Panc1 (cell line): ENCODE measurements at regions not wholly inside any gene's neighbourhood (a gene's known extent, or its start where the extent isn't known, plus 50 kb on each side); places are given as distances from the start of the nearest gene placed in this dataset.
A peak's percentile ranks its signal among the peaks of the same experiment; 100 is the strongest.

Experiments used
- ATAC-seq: fragments of 200-7000 bp; cut with Tn5 transposase; 2 replicates; pipeline ENCODE4 v1.9.1; 2020; ENCODE audit warnings: mild to moderate bottlenecking, moderate library complexity
- BruUV-seq: library from RNA; stranded (reverse); fragments of 400-500 nt; replicated peaks from 2 replicates; lab custom pipeline; 2021; lab: Mats Ljungman, UMichigan
- CTCF ChIA-PET: fragments of 300-600 bp; sonication (Branson Sonifier 250); formaldehyde crosslinking; loops from one replicate; lab custom pipeline; 2022; ENCODE audit warnings: antibody characterized with exemption; lab: Charles Lee
- POLR2A ChIA-PET: fragments of 300-600 bp; sonication (Branson Sonifier 250); formaldehyde crosslinking; loops from one replicate; lab custom pipeline; 2022; ENCODE audit warnings: antibody characterized with exemption; lab: Charles Lee
- DNase-seq: peaks from one replicate; pipeline ENCODE4 v3.0.0-alpha.2; 2010; ENCODE audit warnings: low read depth, low spot score
- H3K27ac ChIP-seq: 2 replicates; pipeline ENCODE4 v1.5.1; 2011; ENCODE audit warnings: mild to moderate bottlenecking, low read length, inconsistent platforms
- H3K27me3 ChIP-seq: fragments of 200-500 bp; sonication (Bioruptor generic); 2 replicates; pipeline ENCODE4 v1.6.0; 2014; ENCODE audit warnings: low read length, inconsistent platforms; ENCODE audit not compliant: control insufficient read depth, insufficient read depth
- H3K36me3 ChIP-seq: fragments of 200-500 bp; sonication (Bioruptor generic); 2 replicates; pipeline ENCODE4 v1.5.1; 2014; ENCODE audit warnings: inconsistent platforms, mild to moderate bottlenecking, low read length, moderate library complexity; ENCODE audit not compliant: control insufficient read depth, insufficient read depth
- H3K4me1 ChIP-seq: 2 replicates; pipeline ENCODE4 v1.5.1; 2011; ENCODE audit warnings: inconsistent platforms, mild to moderate bottlenecking, low read length, moderate library complexity; ENCODE audit not compliant: control insufficient read depth, insufficient read depth
- H3K4me3 ChIP-seq, 2 experiments: 2 replicates each; pipeline ENCODE4 v1.5.1; 2011 to 2012; ENCODE audit warnings: low read depth in 2 of 2, low read length in 2 of 2, mild to moderate bottlenecking in 2 of 2, inconsistent platforms in 1 of 2, moderate library complexity in 1 of 2
- H3K9me3 ChIP-seq: fragments of 200-500 bp; sonication (Bioruptor generic); 2 replicates; pipeline ENCODE4 v1.5.1; 2014; ENCODE audit warnings: low read depth, mild to moderate bottlenecking, inconsistent platforms, low read length, moderate library complexity; ENCODE audit not compliant: control insufficient read depth, insufficient read depth
- CTCF ChIP-seq: fragments of 450-650 bp; IDR thresholded peaks from 2 replicates; pipeline ENCODE4 v1.5.1; 2017; ENCODE audit warnings: mild to moderate bottlenecking
- POLR2AphosphoS5 ChIP-seq: IDR thresholded peaks from 2 replicates; pipeline ENCODE4 v1.6.1; 2012; ENCODE audit warnings: mild to moderate bottlenecking, low read depth, low read length, moderate library complexity
- REST ChIP-seq, 2 experiments: IDR thresholded peaks; 2 replicates each; pipeline ENCODE4 v1.6.1; 2011 to 2012; ENCODE audit warnings: low read depth in 2 of 2, control low read depth in 1 of 2, low read length in 1 of 2, mild to moderate bottlenecking in 1 of 2, moderate library complexity in 1 of 2; ENCODE audit not compliant: insufficient read depth in 1 of 2
- SIN3A ChIP-seq: IDR thresholded peaks from 2 replicates; pipeline ENCODE4 v1.6.1; 2012; ENCODE audit warnings: low read depth, mild to moderate bottlenecking, low read length, moderate library complexity, borderline replicate concordance; ENCODE audit not compliant: insufficient read depth
- TCF7L2 ChIP-seq: IDR thresholded peaks from 2 replicates; pipeline ENCODE4 v1.6.1; 2011; ENCODE audit warnings: mild to moderate bottlenecking, low read depth, low read length, inconsistent platforms
- in situ Hi-C: cut with HindIII; loops from 2 replicates; pipeline ENCODE4 v1.10.0; 2016; ENCODE audit warnings: low sequenced_read_pairs, low pct_unique_long_range_greater_than_20kb
- intact Hi-C: fragments of 100-400 bp; cut with micrococcal nuclease; formaldehyde crosslinking; loops from one replicate; pipeline ENCODE4 v1.10.0; 2022; ENCODE audit not compliant: unreplicated experiment

GRCh38 chr12:89786177-89786810, 77.7 kb upstream of the ATP2B1 start:
- H3K4me3 ChIP-seq, result no peak overlapping the region
- CTCF ChIA-PET, result no interaction called here

GRCh38 chr12:89783359-89784060, 74.9 kb upstream of the ATP2B1 start:
- BruUV-seq, result no TSS peak
- in situ Hi-C loops, result no loop called here
- Histone ChIP-seq H3K27ac (peak overlapping the region; percentile 12; the same call in 1 of the 2 replicates), H3K27me3 (no peaks in the 10 kb centered on the region), H3K36me3 (no peaks in the 10 kb centered on the region), H3K4me3 (no peak overlapping the region), H3K9me3 (no peaks in the 10 kb centered on the region), H3K4me1 (no peaks in the 10 kb centered on the region)
- ChIA-PET CTCF (no interaction called here), POLR2A (no interaction called here)
- DNase-seq, result no peak
- TF ChIP-seq CTCF (no peak), REST (IDR thresholded peaks at IDR 0.05; ENCODE audit: insufficient read depth in 1 of 2, low read depth in 2 of 2, low read length in 1 of 2) (no peak), TCF7L2 (no peak), SIN3A (no peak), POLR2AphosphoS5 (no peak)
- ATAC-seq, result no peak; the same call in 1 of the 2 replicates
- intact Hi-C loops, result no loop called here

More at GRCh38 chr12:89786177-89786810, 77.7 kb upstream of the ATP2B1 start:
- no peaks in the 10 kb centered on the region for H3K9me3 ChIP-seq
- ATAC-seq (no peak), DNase-seq (no peak)
- no peaks in the 10 kb centered on the region for H3K4me1 ChIP-seq
- in situ Hi-C loops (no loop called here), intact Hi-C loops (no loop called here)
- H3K36me3 ChIP-seq, result no peaks in the 10 kb centered on the region
- POLR2A ChIA-PET, result no interaction called here
- no peaks in the 10 kb centered on the region for H3K27me3 ChIP-seq
- BruUV-seq, result no TSS peak
- H3K27ac ChIP-seq, result no peak overlapping the region
- TF ChIP-seq TCF7L2 (no peak), POLR2AphosphoS5 (no peak)

GRCh38 chr12:89782807-89783206, 74.2 kb upstream of the ATP2B1 start:
- CTCF ChIA-PET, result no interaction called here
- TF ChIP-seq POLR2AphosphoS5, result no peak
- no peak for TF ChIP-seq CTCF
- TF ChIP-seq SIN3A, result no peak
- TF ChIP-seq REST (IDR thresholded peaks at IDR 0.05; ENCODE audit: insufficient read depth in 1 of 2, low read depth in 2 of 2, low read length in 1 of 2), result no peak
- no peak for TF ChIP-seq TCF7L2
- Histone ChIP-seq H3K36me3 (no peaks in the 10 kb centered on the region), H3K27me3 (no peaks in the 10 kb centered on the region), H3K4me3 (no peak overlapping the region), H3K4me1 (no peaks in the 10 kb centered on the region), H3K9me3 (no peaks in the 10 kb centered on the region), H3K27ac (no peak overlapping the region)
- DNase-seq (no peak), ATAC-seq (no peak)
- intact Hi-C loops (no loop called here), in situ Hi-C loops (no loop called here)
- POLR2A ChIA-PET, result no interaction called here
- BruUV-seq, result no TSS peak
